PC-3 (cell line): ENCODE measurements at regions not wholly inside any gene's neighbourhood (a gene's known extent, or its start where the extent isn't known, plus 50 kb on each side); places are given as distances from the start of the nearest gene placed in this dataset.

ENCODE experiments used
- CTCF ChIP-seq: fragments of 300-600 bp; sonication (generic); conservative IDR thresholded peaks from 2 replicates; pipeline ENCODE4 v1.5.1; 2017; ENCODE audit warnings: antibody characterized with exemption, low read depth, mild to moderate bottlenecking, low read length
- EZH2 ChIP-seq: fragments of 300-600 bp; sonication (generic); IDR thresholded peaks from one replicate; pipeline ENCODE4 v1.6.1; 2017; ENCODE audit warnings: antibody characterized with exemption, mild to moderate bottlenecking, low read length; ENCODE audit not compliant: unreplicated experiment
- EZH2phosphoT487 ChIP-seq: fragments of 300-600 bp; sonication (generic); IDR thresholded peaks from 2 replicates; pipeline ENCODE4 v1.6.1; 2018; ENCODE audit warnings: mild to moderate bottlenecking, antibody characterized with exemption, low read length, borderline replicate concordance

GRCh38 chr4:66108898-66109297 is 438.6 kb upstream of the EPHA5 start:
- TF ChIP-seq EZH2 (no peak), CTCF (peak; percentile 40; the same call in 1 of the 2 replicates), EZH2phosphoT487 (no peak)
